ENCODE measurements at regions not wholly inside any gene's neighbourhood (a gene's known extent, or its start where the extent isn't known, plus 50 kb on each side); places are given as distances from the start of the nearest gene placed in this dataset.
"Not testable (repeated sequence)": the region's sequence is repeated elsewhere in the genome, so short reads cannot be mapped to it uniquely, and the experiment has no call there.

DNA sequence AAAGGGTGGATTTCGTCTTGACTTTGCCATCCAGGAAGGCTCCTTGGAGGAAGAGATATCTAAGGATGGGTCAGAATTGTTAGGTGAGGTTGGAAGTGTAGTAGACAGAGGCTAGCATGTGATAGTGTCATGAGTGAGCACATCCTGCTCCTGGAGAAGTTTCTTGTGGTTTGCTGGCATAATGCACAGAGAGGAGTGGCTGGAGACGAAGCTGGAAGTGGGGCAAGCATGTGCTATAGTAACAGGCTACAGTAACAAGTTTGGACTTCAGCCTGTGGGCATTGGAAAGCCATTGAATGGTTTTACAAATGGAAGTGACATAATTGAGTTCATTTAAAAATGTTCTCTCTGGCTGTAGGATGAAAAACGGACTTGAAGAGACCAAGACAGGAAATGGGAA lies 175.6 kb upstream of the VWC2 start:
- WGBS, 2 donors, result 35 to 45% methylated on average over 3 of the region's 3 CpGs
- intact Hi-C loops (cut with DNase I; ENCODE audit: low total_unique reads), result no loop called here
- H3K4me3 ChIP-seq (ENCODE audit: low read depth, poor library complexity, severe bottlenecking), result no peak overlapping the region
- no peak for DNase-seq (ENCODE audit: low spot score in 2 of 2)
- TF ChIP-seq POLR2A (IDR thresholded peaks at IDR 0.05), result no peak

DNA sequence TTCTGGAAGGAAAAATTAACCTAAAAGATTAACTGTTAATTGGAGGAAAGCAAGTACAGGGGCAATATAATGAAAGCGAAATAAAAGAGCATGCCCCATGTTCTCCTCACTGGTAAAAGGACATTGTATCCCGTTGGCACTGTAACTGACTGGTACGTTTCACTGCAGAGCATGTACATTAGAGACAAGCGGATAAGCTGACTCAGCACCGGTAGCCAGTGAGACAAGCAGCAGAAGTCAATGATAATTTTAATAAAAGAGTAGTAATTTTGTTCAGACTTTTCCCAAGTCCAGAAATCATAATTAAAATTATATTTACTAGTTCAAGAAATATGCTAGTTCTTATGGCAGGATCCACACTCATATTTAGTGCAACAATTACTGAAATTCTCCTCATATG lies 161.5 kb upstream of the VWC2 start:
- TF ChIP-seq, protein P1, sequence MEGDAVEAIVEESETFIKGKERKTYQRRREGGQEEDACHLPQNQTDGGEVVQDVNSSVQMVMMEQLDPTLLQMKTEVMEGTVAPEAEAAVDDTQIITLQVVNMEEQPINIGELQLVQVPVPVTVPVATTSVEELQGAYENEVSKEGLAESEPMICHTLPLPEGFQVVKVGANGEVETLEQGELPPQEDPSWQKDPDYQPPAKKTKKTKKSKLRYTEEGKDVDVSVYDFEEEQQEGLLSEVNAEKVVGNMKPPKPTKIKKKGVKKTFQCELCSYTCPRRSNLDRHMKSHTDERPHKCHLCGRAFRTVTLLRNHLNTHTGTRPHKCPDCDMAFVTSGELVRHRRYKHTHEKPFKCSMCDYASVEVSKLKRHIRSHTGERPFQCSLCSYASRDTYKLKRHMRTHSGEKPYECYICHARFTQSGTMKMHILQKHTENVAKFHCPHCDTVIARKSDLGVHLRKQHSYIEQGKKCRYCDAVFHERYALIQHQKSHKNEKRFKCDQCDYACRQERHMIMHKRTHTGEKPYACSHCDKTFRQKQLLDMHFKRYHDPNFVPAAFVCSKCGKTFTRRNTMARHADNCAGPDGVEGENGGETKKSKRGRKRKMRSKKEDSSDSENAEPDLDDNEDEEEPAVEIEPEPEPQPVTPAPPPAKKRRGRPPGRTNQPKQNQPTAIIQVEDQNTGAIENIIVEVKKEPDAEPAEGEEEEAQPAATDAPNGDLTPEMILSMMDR (IDR thresholded peaks at IDR 0.05), result no peak
- no peak for TF ChIP-seq POLR2A (IDR thresholded peaks at IDR 0.05)
- no peak for DNase-seq (ENCODE audit: low spot score in 2 of 2)
- H3K4me3 ChIP-seq (ENCODE audit: low read depth, poor library complexity, severe bottlenecking), result no peak overlapping the region
- 89 to 90% methylated on average over 5 of the region's 5 CpGs for WGBS, 2 donors
- intact Hi-C loops (cut with DNase I; ENCODE audit: low total_unique reads), result no loop called here

DNA sequence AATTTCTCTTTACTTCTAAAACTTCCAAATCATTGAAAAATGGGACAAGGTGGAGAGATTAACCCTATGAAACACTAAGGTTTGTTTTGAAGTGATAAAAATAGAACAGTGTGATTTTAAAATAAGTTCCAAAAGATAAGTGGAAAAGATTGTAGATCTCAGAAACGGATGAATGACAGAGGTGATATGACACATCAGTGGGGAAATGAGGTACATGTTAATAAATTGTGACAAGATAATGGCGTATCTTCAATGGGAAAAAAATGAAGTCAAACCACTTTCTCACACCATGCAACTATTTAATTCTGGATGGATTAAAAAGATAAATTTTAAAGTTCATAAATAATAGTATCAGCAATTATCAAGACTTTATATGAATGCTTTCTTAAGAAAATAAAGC lies 159.7 kb upstream of the VWC2 start:
- H3K4me3 ChIP-seq (ENCODE audit: low read depth, poor library complexity, severe bottlenecking), result no peak overlapping the region
- intact Hi-C loops (cut with DNase I; ENCODE audit: low total_unique reads), result no loop called here
- DNase-seq (ENCODE audit: low spot score in 2 of 2), result no peak
- 54 to 67% methylated on average over 2 of the region's 2 CpGs for WGBS, 2 donors
- TF ChIP-seq, protein P1 (IDR thresholded peaks at IDR 0.05), result no peak
- TF ChIP-seq POLR2A (IDR thresholded peaks at IDR 0.05), result no peak

DNA sequence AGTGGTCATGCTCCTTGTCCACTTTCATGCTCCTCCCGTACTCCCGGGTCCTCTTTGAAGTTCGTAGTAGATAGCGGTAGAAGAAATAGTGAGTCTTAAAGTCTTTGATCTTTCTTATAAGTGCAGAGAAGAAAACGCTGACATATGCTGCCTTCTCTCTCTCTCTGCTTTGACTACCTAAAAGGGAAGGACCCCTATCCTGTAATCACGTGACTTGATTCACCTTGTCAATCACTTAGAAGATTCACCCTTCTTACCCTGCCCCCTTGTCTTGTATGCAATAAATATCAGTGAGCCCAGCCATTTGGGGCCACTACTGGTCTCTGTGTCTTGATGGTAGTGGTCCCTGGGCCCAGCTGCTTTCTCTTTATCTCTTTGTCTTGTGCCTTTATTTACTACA lies 158.5 kb upstream of the VWC2 start:
- DNase-seq (ENCODE audit: low spot score in 2 of 2); H3K4me3 ChIP-seq (ENCODE audit: low read depth, poor library complexity, severe bottlenecking); intact Hi-C loops (cut with DNase I; ENCODE audit: low total_unique reads): not testable (repeated sequence)
- WGBS, 2 donors, result 90% methylated on average over 6 of the region's 6 CpGs

DNA sequence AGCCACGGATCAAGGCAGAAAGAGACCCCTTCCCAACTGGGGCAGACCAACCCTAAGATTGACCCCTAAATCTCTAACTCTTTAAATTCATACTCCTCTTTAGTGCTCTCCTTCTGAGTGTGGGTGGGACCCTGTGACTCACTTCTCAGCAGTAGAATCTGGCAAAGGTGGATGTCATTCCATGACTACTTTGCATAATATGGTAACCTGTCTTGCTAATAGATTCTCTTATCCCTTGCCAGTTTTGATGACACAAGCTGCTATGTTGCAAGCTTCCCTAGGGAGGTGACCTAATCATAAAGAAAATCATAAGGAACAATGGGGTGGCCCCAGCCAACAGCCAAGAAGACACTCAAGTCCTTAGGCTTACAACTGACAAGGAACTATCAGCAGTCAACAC lies 155.4 kb upstream of the VWC2 start:
- TF ChIP-seq POLR2A (IDR thresholded peaks at IDR 0.05), result no peak
- TF ChIP-seq, protein P1 (IDR thresholded peaks at IDR 0.05), result no peak
- WGBS, 2 donors, result 80 to 85% methylated on average over 1 of the region's 1 CpG

DNA sequence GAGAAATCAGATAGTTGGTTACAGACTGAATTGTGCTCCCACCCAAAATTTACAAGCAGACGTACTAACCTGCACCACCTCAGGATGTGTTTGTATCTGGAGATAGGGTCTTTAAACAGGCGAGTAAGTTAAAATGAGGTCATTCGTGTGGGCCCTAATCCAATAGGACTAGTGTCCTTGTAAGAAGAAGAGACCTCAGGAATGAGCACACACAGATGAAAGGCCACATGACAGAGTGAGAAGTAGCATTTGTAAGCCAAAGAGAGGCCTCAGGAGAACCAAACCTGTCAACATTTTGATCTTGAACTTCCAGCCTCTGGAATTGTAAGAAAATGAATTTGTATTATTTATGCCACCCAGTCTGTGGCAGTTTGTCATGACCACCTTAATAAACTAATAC lies 149.5 kb upstream of the VWC2 start:
- H3K4me3 ChIP-seq (ENCODE audit: low read depth, poor library complexity, severe bottlenecking), result no peak overlapping the region
- intact Hi-C loops (cut with DNase I; ENCODE audit: low total_unique reads), result no loop called here
- 63 to 66% methylated on average over 3 of the region's 3 CpGs for WGBS, 2 donors
- TF ChIP-seq, protein P1 (IDR thresholded peaks at IDR 0.05), result no peak
- no peak for TF ChIP-seq POLR2A (IDR thresholded peaks at IDR 0.05)
- DNase-seq (ENCODE audit: low spot score in 2 of 2), result no peak

More for the DNA sequence above, 155.4 kb upstream of the VWC2 start:
- DNase-seq (ENCODE audit: low spot score in 2 of 2), result no peak
- intact Hi-C loops (cut with DNase I; ENCODE audit: low total_unique reads), result no loop called here
- no peak overlapping the region for H3K4me3 ChIP-seq (ENCODE audit: low read depth, poor library complexity, severe bottlenecking)

DNA sequence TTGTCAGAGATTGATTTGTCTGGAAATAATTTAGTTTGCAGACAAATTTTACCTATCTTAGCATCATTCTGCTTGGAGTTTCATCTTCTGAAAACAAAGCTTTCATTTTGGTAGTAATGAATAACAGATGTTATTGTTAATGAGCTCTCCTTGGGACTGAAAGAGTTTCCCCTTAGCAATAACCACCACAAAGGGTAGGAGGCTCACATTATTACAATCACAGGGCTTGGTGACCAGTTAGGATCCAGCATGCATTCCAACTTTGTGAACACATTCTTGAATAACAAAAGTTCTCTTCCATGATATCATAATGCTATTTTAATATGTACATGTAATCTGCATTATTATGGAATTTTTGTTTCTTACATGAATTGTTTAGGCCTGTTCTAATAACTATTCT lies 148.8 kb upstream of the VWC2 start:
- no peak overlapping the region for H3K4me3 ChIP-seq (ENCODE audit: low read depth, poor library complexity, severe bottlenecking)
- TF ChIP-seq, protein P1 (IDR thresholded peaks at IDR 0.05), result no peak
- TF ChIP-seq POLR2A (IDR thresholded peaks at IDR 0.05), result no peak
- intact Hi-C loops (cut with DNase I; ENCODE audit: low total_unique reads), result no loop called here
- DNase-seq (ENCODE audit: low spot score in 2 of 2), result no peak
